ENCODE measurements at regions not wholly inside any gene's neighbourhood (a gene's known extent, or its start where the extent isn't known, plus 50 kb on each side); places are given as distances from the start of the nearest gene placed in this dataset.

GRCh38 chr13:20291675-20292074, 59.6 kb upstream of the GJB6 start:
- Histone ChIP-seq H3K27me3 (replicated peaks) (no peaks in the 10 kb centered on the region), H3K36me3 (replicated peaks) (no peaks in the 10 kb centered on the region), H3K27ac (no peak overlapping the region), H3K4me3 (ENCODE audit: low read depth, low read length) (no peak overlapping the region)
- no peak for TF ChIP-seq CTCF (IDR thresholded peaks at IDR 0.05; ENCODE audit: low read depth, low read length, missing control alignments)
- in situ Hi-C loops (cut with HindIII; ENCODE audit: low pct_ligation_motif_present, low sequenced_read_pairs) = no loop called here
- DNase-seq = no peak

- TF ChIP-seq CTCF (IDR thresholded peaks at IDR 0.05; ENCODE audit: low read depth, low read length, missing control alignments) = no peak
- in situ Hi-C loops (cut with HindIII; ENCODE audit: low pct_ligation_motif_present, low sequenced_read_pairs) = no loop called here
- H3K36me3 ChIP-seq (replicated peaks) = no peaks in the 10 kb centered on the region
- no peaks in the 10 kb centered on the region for H3K27me3 ChIP-seq (replicated peaks)
- H3K27ac ChIP-seq = no peak overlapping the region
- H3K4me3 ChIP-seq (ENCODE audit: low read depth, low read length) = no peak overlapping the region
- no peak for DNase-seq
Measured at GRCh38 chr13:20291037-20291436, 58.9 kb upstream of the GJB6 start.

GRCh38 chr13:20288561-20288960, 56.4 kb upstream of the GJB6 start:
- Histone ChIP-seq H3K36me3 (replicated peaks) (no peaks in the 10 kb centered on the region), H3K4me3 (ENCODE audit: low read depth, low read length) (no peak overlapping the region), H3K27me3 (replicated peaks) (no peaks in the 10 kb centered on the region), H3K27ac (no peak overlapping the region)
- TF ChIP-seq CTCF (IDR thresholded peaks at IDR 0.05; ENCODE audit: low read depth, low read length, missing control alignments) = no peak
- DNase-seq = no peak
- in situ Hi-C loops (cut with HindIII; ENCODE audit: low pct_ligation_motif_present, low sequenced_read_pairs) = no loop called here

GRCh38 chr13:20287976-20288375, 55.9 kb upstream of the GJB6 start:
- in situ Hi-C loops (cut with HindIII; ENCODE audit: low pct_ligation_motif_present, low sequenced_read_pairs) = no loop called here
- Histone ChIP-seq H3K27ac (no peak overlapping the region), H3K4me3 (ENCODE audit: low read depth, low read length) (no peak overlapping the region), H3K36me3 (replicated peaks) (no peaks in the 10 kb centered on the region), H3K27me3 (replicated peaks) (no peaks in the 10 kb centered on the region)
- DNase-seq = no peak
- no peak for TF ChIP-seq CTCF (IDR thresholded peaks at IDR 0.05; ENCODE audit: low read depth, low read length, missing control alignments)

GRCh38 chr13:20285530-20285929, 53.4 kb upstream of the GJB6 start:
- H3K4me3 ChIP-seq (ENCODE audit: low read depth, low read length) = no peak overlapping the region
- TF ChIP-seq CTCF (IDR thresholded peaks at IDR 0.05; ENCODE audit: low read depth, low read length, missing control alignments) = no peak
- no peak overlapping the region for H3K27ac ChIP-seq
- H3K27me3 ChIP-seq (replicated peaks) = no peaks in the 10 kb centered on the region
- DNase-seq = no peak
- in situ Hi-C loops (cut with HindIII; ENCODE audit: low pct_ligation_motif_present, low sequenced_read_pairs) = no loop called here
- no peaks in the 10 kb centered on the region for H3K36me3 ChIP-seq (replicated peaks)
